A673 (cell line): ENCODE measurements at regions not wholly inside any gene's neighbourhood (a gene's known extent, or its start where the extent isn't known, plus 50 kb on each side); places are given as distances from the start of the nearest gene placed in this dataset.

Experiments used
- BruUV-seq: library from RNA; stranded (reverse); fragments of 400-500 nt; replicated peaks from 2 replicates; lab custom pipeline; 2021; lab: Mats Ljungman, UMichigan
- CTCF ChIA-PET: fragments of 300-600 bp; sonication (Branson Sonifier 250); formaldehyde crosslinking; loops from one replicate; lab custom pipeline; 2022; ENCODE audit warnings: antibody characterized with exemption; lab: Charles Lee
- POLR2A ChIA-PET: fragments of 300-600 bp; sonication (Branson Sonifier 250); formaldehyde crosslinking; loops from one replicate; lab custom pipeline; 2022; ENCODE audit warnings: antibody characterized with exemption; ENCODE audit not compliant: low non-redundant PET; lab: Charles Lee
- DNase-seq: peaks from one replicate; pipeline ENCODE4 v3.0.0-alpha.2; 2015; ENCODE audit warnings: low spot score
- H3K27ac ChIP-seq: fragments of 200-600 bp; sonication (generic); 2 replicates; pipeline ENCODE4 v1.5.1; 2016; ENCODE audit warnings: mixed run types, low read depth, mild to moderate bottlenecking, mixed read lengths, antibody characterized with exemption, low read length; ENCODE audit not compliant: poor library complexity, severe bottlenecking
- H3K27me3 ChIP-seq: fragments of 200-600 bp; sonication (generic); replicated peaks from 2 replicates; pipeline ENCODE4 v1.6.1; 2017; ENCODE audit warnings: mixed run types, low read depth, mild to moderate bottlenecking, mixed read lengths, antibody characterized with exemption, low read length; ENCODE audit not compliant: insufficient read depth, poor library complexity
- H3K36me3 ChIP-seq: fragments of 200-600 bp; sonication (generic); 2 replicates; pipeline ENCODE4 v1.6.1; 2016; ENCODE audit warnings: mixed run types, mild to moderate bottlenecking, mixed read lengths, antibody characterized with exemption, low read length; ENCODE audit not compliant: insufficient read depth, poor library complexity, severe bottlenecking
- H3K4me1 ChIP-seq: fragments of 200-600 bp; sonication (generic); 2 replicates; pipeline ENCODE4 v1.6.1; 2017; ENCODE audit warnings: mixed run types, mild to moderate bottlenecking, mixed read lengths, antibody characterized with exemption, low read length; ENCODE audit not compliant: insufficient read depth, poor library complexity, severe bottlenecking
- H3K4me3 ChIP-seq: fragments of 200-600 bp; sonication (generic); 2 replicates; pipeline ENCODE4 v1.5.1; 2016; ENCODE audit warnings: low read depth, mixed run types, mild to moderate bottlenecking, mixed read lengths, low read length; ENCODE audit not compliant: poor library complexity, severe bottlenecking
- H3K9me3 ChIP-seq: fragments of 200-600 bp; sonication (generic); 2 replicates; pipeline ENCODE4 v1.6.1; 2016; ENCODE audit warnings: mixed run types, low read depth, mild to moderate bottlenecking, mixed read lengths, antibody characterized with exemption, low read length; ENCODE audit not compliant: poor library complexity, severe bottlenecking
- CTCF ChIP-seq: fragments of 300-800, 200-600 bp; sonication (generic); conservative IDR thresholded peaks from 2 replicates; pipeline ENCODE4 v1.5.1; 2017; ENCODE audit warnings: low read depth, mild to moderate bottlenecking, antibody characterized with exemption, low read length, moderate library complexity, mixed read lengths
- EZH2 ChIP-seq: fragments of 200-600 bp; sonication (generic); IDR thresholded peaks from 2 replicates; pipeline ENCODE4 v1.6.1; 2017; ENCODE audit warnings: borderline replicate concordance, low read depth, mild to moderate bottlenecking, mixed read lengths, antibody characterized with exemption, low read length; ENCODE audit not compliant: poor library complexity, severe bottlenecking
- intact Hi-C: fragments of 100-400 bp; cut with micrococcal nuclease; formaldehyde crosslinking; loops from one replicate; pipeline ENCODE4 v1.10.0; 2022; ENCODE audit not compliant: unreplicated experiment

GRCh38 chr15:93413745-93414144 is 324.7 kb upstream of the RGMA start:
- Histone ChIP-seq H3K4me1 (peaks cover 12% of the 10 kb centered on the region), H3K4me3 (no peak overlapping the region), H3K36me3 (no peaks in the 10 kb centered on the region), H3K9me3 (no peaks in the 10 kb centered on the region), H3K27me3 (no peaks in the 10 kb centered on the region), H3K27ac (no peak overlapping the region)
- no TSS peak for BruUV-seq
- ChIA-PET POLR2A (no interaction called here), CTCF (no interaction called here)
- DNase-seq: no peak
- TF ChIP-seq EZH2 (no peak), CTCF (no peak)
- intact Hi-C loops: no loop called here

GRCh38 chr15:93399121-93399520 is 310.1 kb upstream of the RGMA start:
- no peak overlapping the region for H3K27ac ChIP-seq
- H3K9me3 ChIP-seq: no peaks in the 10 kb centered on the region
- H3K27me3 ChIP-seq: no peaks in the 10 kb centered on the region
- no peak overlapping the region for H3K4me3 ChIP-seq
- TF ChIP-seq EZH2 (no peak), CTCF (no peak)
- CTCF ChIA-PET: no interaction called here
- no TSS peak for BruUV-seq
- intact Hi-C loops: no loop called here
- POLR2A ChIA-PET: no interaction called here
- DNase-seq: no peak
- H3K36me3 ChIP-seq: no peaks in the 10 kb centered on the region
- no peaks in the 10 kb centered on the region for H3K4me1 ChIP-seq

GRCh38 chr15:93389211-93389610 is 300.2 kb upstream of the RGMA start:
- ChIA-PET CTCF (no interaction called here), POLR2A (no interaction called here)
- H3K27ac ChIP-seq: no peak overlapping the region
- H3K4me1 ChIP-seq: no peaks in the 10 kb centered on the region
- no peaks in the 10 kb centered on the region for H3K36me3 ChIP-seq
- no peaks in the 10 kb centered on the region for H3K9me3 ChIP-seq
- no peak for DNase-seq
- no peak overlapping the region for H3K4me3 ChIP-seq
- no peaks in the 10 kb centered on the region for H3K27me3 ChIP-seq
- TF ChIP-seq EZH2 (no peak), CTCF (no peak)
- no TSS peak for BruUV-seq
- intact Hi-C loops: no loop called here
